Endodermal cell (in vitro differentiated cells): ENCODE measurements at regions not wholly inside any gene's neighbourhood (a gene's known extent, or its start where the extent isn't known, plus 50 kb on each side); places are given as distances from the start of the nearest gene placed in this dataset.

Source experiments
- DNase-seq: peaks from one replicate; pipeline ENCODE4 v3.0.0-alpha.2; 2017
- H3K27ac ChIP-seq: 2 replicates; pipeline ENCODE4 v1.5.1; 2013; ENCODE audit warnings: mild to moderate bottlenecking, low read depth, low read length, moderate library complexity
- H3K27me3 ChIP-seq: 2 replicates; pipeline ENCODE4 v1.6.1; 2013; ENCODE audit warnings: mild to moderate bottlenecking, low read length, moderate library complexity; ENCODE audit not compliant: insufficient read depth, control insufficient read depth, poor library complexity, severe bottlenecking
- H3K36me3 ChIP-seq: 2 replicates; pipeline ENCODE4 v1.7.0; 2013; ENCODE audit warnings: mild to moderate bottlenecking, low read length, moderate library complexity; ENCODE audit not compliant: control insufficient read depth, insufficient read depth
- H3K4me1 ChIP-seq: one replicate; pipeline ENCODE4 v1.7.0; 2013; ENCODE audit warnings: low read length; ENCODE audit not compliant: control insufficient read depth, insufficient read depth
- H3K4me3 ChIP-seq: 2 replicates; pipeline ENCODE4 v1.5.1; 2013; ENCODE audit warnings: mild to moderate bottlenecking, low read length, moderate library complexity
- H3K9ac ChIP-seq: 2 replicates; pipeline ENCODE4 v1.6.1; 2013; ENCODE audit warnings: mild to moderate bottlenecking, low read length, moderate library complexity; ENCODE audit not compliant: poor library complexity, severe bottlenecking; ENCODE audit errors: extremely low read depth
- H3K9me3 ChIP-seq: 2 replicates; pipeline ENCODE4 v1.6.1; 2013; ENCODE audit warnings: mild to moderate bottlenecking, low read length, moderate library complexity; ENCODE audit not compliant: control insufficient read depth
- H3K27ac Mint-ChIP-seq: 2 replicates; pipeline ENCODE4 v1.8.0; 2020; ENCODE audit warnings: mixed read lengths
- H3K27me3 Mint-ChIP-seq: 2 replicates; pipeline ENCODE4 v1.8.0; 2021; ENCODE audit warnings: mild to moderate bottlenecking, mixed read lengths; ENCODE audit not compliant: insufficient read depth
- H3K36me3 Mint-ChIP-seq: 2 replicates; pipeline ENCODE4 v1.8.0; 2020; ENCODE audit warnings: low read depth, mixed read lengths
- H3K4me1 Mint-ChIP-seq: 2 replicates; pipeline ENCODE4 v1.8.0; 2020; ENCODE audit warnings: mixed read lengths
- H3K4me3 Mint-ChIP-seq: 2 replicates; pipeline ENCODE4 v1.8.0; 2020; ENCODE audit warnings: mild to moderate bottlenecking, moderate library complexity, mixed read lengths
- H3K9me3 Mint-ChIP-seq: 2 replicates; pipeline ENCODE4 v1.8.0; 2020; ENCODE audit warnings: mild to moderate bottlenecking, mixed read lengths
- WGBS, 2 experiments: methylation state at CpG; one replicate each; pipeline versions ENCODE4 v1.1.5 to v1.1.7; 2013; ENCODE audit warnings: missing lambda C conversion rate in 2 of 2, mixed read lengths in 1 of 2; ENCODE audit not compliant: insufficient coverage in 1 of 2, insufficient read length in 1 of 2; 5-methylcytosine and 5-hydroxymethylcytosine counted together
- TF ChIP-seq, protein P1 (sequence below): fragments of 200-600 bp; sonication (generic); conservative IDR thresholded peaks from 2 replicates; pipeline ENCODE4 v1.5.0; 2021; ENCODE audit warnings: antibody characterized with exemption, mild to moderate bottlenecking

DNA sequence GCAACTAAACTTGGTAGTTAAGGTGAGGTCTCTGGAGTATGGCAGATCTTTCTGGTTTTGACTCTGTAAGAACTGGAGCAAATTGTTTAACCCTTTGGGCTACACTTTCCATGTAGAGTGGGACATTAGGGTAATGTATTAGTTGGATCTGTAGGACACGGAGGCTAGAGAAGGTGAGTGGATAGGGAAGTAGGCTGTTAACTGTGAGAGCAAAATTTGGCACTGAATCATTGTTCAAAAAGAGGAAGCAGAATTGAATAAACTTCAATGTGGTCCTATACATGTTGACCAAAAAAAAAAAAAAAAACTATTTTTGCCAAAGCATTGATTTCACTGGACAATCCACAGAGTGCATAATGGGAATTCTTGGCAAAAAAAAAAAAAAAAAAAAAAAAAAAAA, 370.2 kb upstream of the CHORDC1 start:
- Histone ChIP-seq H3K4me1 (no peaks in the 10 kb centered on the region), H3K4me3 (no peak overlapping the region), H3K27me3 (no peaks in the 10 kb centered on the region), H3K9me3 (no peaks in the 10 kb centered on the region), H3K36me3 (no peaks in the 10 kb centered on the region), H3K9ac (no peak overlapping the region), H3K27ac (no peak overlapping the region)
- TF ChIP-seq, protein P1, sequence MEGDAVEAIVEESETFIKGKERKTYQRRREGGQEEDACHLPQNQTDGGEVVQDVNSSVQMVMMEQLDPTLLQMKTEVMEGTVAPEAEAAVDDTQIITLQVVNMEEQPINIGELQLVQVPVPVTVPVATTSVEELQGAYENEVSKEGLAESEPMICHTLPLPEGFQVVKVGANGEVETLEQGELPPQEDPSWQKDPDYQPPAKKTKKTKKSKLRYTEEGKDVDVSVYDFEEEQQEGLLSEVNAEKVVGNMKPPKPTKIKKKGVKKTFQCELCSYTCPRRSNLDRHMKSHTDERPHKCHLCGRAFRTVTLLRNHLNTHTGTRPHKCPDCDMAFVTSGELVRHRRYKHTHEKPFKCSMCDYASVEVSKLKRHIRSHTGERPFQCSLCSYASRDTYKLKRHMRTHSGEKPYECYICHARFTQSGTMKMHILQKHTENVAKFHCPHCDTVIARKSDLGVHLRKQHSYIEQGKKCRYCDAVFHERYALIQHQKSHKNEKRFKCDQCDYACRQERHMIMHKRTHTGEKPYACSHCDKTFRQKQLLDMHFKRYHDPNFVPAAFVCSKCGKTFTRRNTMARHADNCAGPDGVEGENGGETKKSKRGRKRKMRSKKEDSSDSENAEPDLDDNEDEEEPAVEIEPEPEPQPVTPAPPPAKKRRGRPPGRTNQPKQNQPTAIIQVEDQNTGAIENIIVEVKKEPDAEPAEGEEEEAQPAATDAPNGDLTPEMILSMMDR: no peak
- Mint-ChIP-seq H3K27ac (no peak overlapping the region), H3K36me3 (no peaks in the 10 kb centered on the region), H3K4me1 (no peaks in the 10 kb centered on the region), H3K4me3 (no peak overlapping the region), H3K9me3 (peaks cover 10% of the 10 kb centered on the region), H3K27me3 (no peaks in the 10 kb centered on the region)
- DNase-seq: no peak
- 88 to 100% methylated on average over 1 of the region's 1 CpG for WGBS, 2 experiments

DNA sequence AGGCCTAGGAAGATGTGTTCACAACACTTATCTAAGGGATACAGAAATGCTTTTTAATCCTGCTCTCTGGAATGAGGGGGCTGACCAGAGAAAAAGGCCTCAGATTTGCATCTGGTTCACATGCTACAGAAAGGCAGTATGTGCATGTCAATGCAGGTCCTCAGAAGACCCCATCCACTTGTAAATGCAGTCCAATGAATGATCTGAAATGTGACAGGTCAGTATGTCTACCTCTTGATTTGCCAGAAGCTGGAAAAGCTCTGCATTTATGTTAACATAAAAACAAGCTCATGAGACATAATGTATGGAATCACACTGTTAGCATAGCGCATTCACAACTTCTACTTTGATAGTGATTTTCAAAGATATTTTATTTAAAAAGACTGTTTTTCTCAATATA, 367.4 kb upstream of the CHORDC1 start:
- H3K27ac ChIP-seq: no peak overlapping the region
- H3K4me3 Mint-ChIP-seq: no peak overlapping the region
- no peak for DNase-seq
- peaks cover 6% of the 10 kb centered on the region for H3K4me1 Mint-ChIP-seq
- H3K36me3 Mint-ChIP-seq: no peaks in the 10 kb centered on the region
- H3K27me3 ChIP-seq: no peaks in the 10 kb centered on the region
- no peaks in the 10 kb centered on the region for H3K36me3 ChIP-seq
- H3K9ac ChIP-seq: no peak overlapping the region
- H3K9me3 Mint-ChIP-seq: peaks cover 10% of the 10 kb centered on the region
- no peaks in the 10 kb centered on the region for H3K4me1 ChIP-seq
- no peaks in the 10 kb centered on the region for H3K9me3 ChIP-seq
- no CpG with 5 or more reads among the region's 1 CpG for WGBS, 2 experiments
- TF ChIP-seq, protein P1: no peak
- H3K4me3 ChIP-seq: no peak overlapping the region
- no peaks in the 10 kb centered on the region for H3K27me3 Mint-ChIP-seq
- H3K27ac Mint-ChIP-seq: no peak overlapping the region

DNA sequence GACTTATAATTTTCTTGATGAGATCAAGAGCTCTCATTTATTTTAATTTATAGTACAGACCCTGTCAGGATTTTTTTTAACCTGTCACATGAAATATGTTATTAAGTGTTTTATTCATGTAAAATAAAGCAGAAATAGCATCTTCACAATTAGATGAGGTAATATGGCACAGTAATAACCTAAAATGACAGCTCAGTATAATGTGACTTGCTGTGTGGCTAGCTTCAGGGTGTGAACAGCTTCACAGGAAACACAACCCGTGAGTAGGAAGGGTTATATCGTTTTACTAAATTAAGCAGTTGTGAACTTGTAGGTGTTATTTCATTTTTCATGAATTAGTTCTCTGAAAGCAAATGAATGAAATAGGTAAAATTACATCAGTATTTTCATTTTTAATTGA, 366.9 kb upstream of the CHORDC1 start:
- Mint-ChIP-seq H3K36me3 (no peaks in the 10 kb centered on the region), H3K4me3 (no peak overlapping the region), H3K27ac (no peak overlapping the region), H3K27me3 (no peaks in the 10 kb centered on the region), H3K4me1 (peaks cover 6% of the 10 kb centered on the region), H3K9me3 (peaks cover 10% of the 10 kb centered on the region)
- no peak overlapping the region for H3K27ac ChIP-seq
- 89 to 100% methylated on average over 1 to 2 of the region's 2 CpGs for WGBS, 2 experiments
- no peak overlapping the region for H3K4me3 ChIP-seq
- DNase-seq: no peak
- TF ChIP-seq, protein P1: no peak
- no peaks in the 10 kb centered on the region for H3K9me3 ChIP-seq
- no peaks in the 10 kb centered on the region for H3K27me3 ChIP-seq
- H3K4me1 ChIP-seq: no peaks in the 10 kb centered on the region
- no peaks in the 10 kb centered on the region for H3K36me3 ChIP-seq
- no peak overlapping the region for H3K9ac ChIP-seq
